SK-MEL-5 (cell line): ENCODE measurements at regions not wholly inside any gene's neighbourhood (a gene's known extent, or its start where the extent isn't known, plus 50 kb on each side); places are given as distances from the start of the nearest gene placed in this dataset.

Experiments used
- DNase-seq: peaks from one replicate; pipeline ENCODE4 v3.0.0-alpha.2; 2016; ENCODE audit warnings: low read depth, low spot score
- in situ Hi-C: cut with HindIII; loops from 2 replicates; pipeline ENCODE4 v1.10.0; 2016; ENCODE audit warnings: low sequenced_read_pairs, high pct_unique_total_duplicates, low pct_unique_long_range_greater_than_20kb

- DNase-seq: no peak
- in situ Hi-C loops: no loop called here
Observed at GRCh38 chr2:234630801-234631261, 133.9 kb upstream of the ARL4C start.

GRCh38 chr2:234629596-234629995, 132.7 kb upstream of the ARL4C start:
- in situ Hi-C loops: no loop called here
- no peak for DNase-seq

- DNase-seq: no peak
- in situ Hi-C loops: no loop called here
Observed at GRCh38 chr2:234628953-234629352, 132.1 kb upstream of the ARL4C start.

GRCh38 chr2:234627308-234627707, 130.4 kb upstream of the ARL4C start:
- in situ Hi-C loops: no loop called here
- DNase-seq: no peak

GRCh38 chr2:234626566-234627130, 129.8 kb upstream of the ARL4C start:
- no peak for DNase-seq
- in situ Hi-C loops: no loop called here

GRCh38 chr2:234625626-234626250, 128.9 kb upstream of the ARL4C start:
- in situ Hi-C loops: no loop called here
- DNase-seq: peak; percentile 20

GRCh38 chr2:234623521-234623991, 126.7 kb upstream of the ARL4C start:
- no peak for DNase-seq
- in situ Hi-C loops: no loop called here

GRCh38 chr2:234621120-234621519, 124.2 kb upstream of the ARL4C start:
- DNase-seq: no peak
- in situ Hi-C loops: no loop called here

- in situ Hi-C loops: no loop called here
- no peak for DNase-seq
Observed at GRCh38 chr2:234620018-234620417, 123.1 kb upstream of the ARL4C start.

GRCh38 chr2:234615643-234616356, 118.9 kb upstream of the ARL4C start:
- in situ Hi-C loops: no loop called here
- DNase-seq: no peak

GRCh38 chr2:234611209-234611608, 114.3 kb upstream of the ARL4C start:
- in situ Hi-C loops: no loop called here
- peak; percentile 34 for DNase-seq

- in situ Hi-C loops: no loop called here
- DNase-seq: no peak
Observed at GRCh38 chr2:234608946-234609345, 112.1 kb upstream of the ARL4C start.

GRCh38 chr2:234607691-234608090, 110.8 kb upstream of the ARL4C start:
- in situ Hi-C loops: no loop called here

GRCh38 chr2:234606896-234607295, 110.0 kb upstream of the ARL4C start:
- no peak for DNase-seq
- in situ Hi-C loops: no loop called here

More at GRCh38 chr2:234607691-234608090, 110.8 kb upstream of the ARL4C start:
- DNase-seq: no peak

- in situ Hi-C loops: no loop called here
Observed at GRCh38 chr2:234603619-234604018, 106.7 kb upstream of the ARL4C start.

GRCh38 chr2:234601213-234601612, 104.3 kb upstream of the ARL4C start:
- in situ Hi-C loops: no loop called here
- DNase-seq: no peak

More at GRCh38 chr2:234603619-234604018, 106.7 kb upstream of the ARL4C start:
- peak; percentile 70 for DNase-seq

GRCh38 chr2:234597576-234597861, 100.6 kb upstream of the ARL4C start:
- in situ Hi-C loops: no loop called here
- DNase-seq: no peak

- in situ Hi-C loops: no loop called here
- DNase-seq: no peak
Observed at GRCh38 chr2:234596696-234597575, 100.1 kb upstream of the ARL4C start.
